NOMO-1 (cell line): ENCODE measurements at regions not wholly inside any gene's neighbourhood (a gene's known extent, or its start where the extent isn't known, plus 50 kb on each side); places are given as distances from the start of the nearest gene placed in this dataset.
A peak's percentile ranks its signal among the peaks of the same experiment; 100 is the strongest.
"Not testable (repeated sequence)": the region's sequence is repeated elsewhere in the genome, so short reads cannot be mapped to it uniquely, and the experiment has no call there.

ENCODE experiments used
- DNase-seq, 2 experiments: peaks; one replicate each; lab custom pipeline; 2025; ENCODE audit not compliant: unreplicated experiment in 2 of 2; lab: John Stamatoyannopoulos, UW

DNA sequence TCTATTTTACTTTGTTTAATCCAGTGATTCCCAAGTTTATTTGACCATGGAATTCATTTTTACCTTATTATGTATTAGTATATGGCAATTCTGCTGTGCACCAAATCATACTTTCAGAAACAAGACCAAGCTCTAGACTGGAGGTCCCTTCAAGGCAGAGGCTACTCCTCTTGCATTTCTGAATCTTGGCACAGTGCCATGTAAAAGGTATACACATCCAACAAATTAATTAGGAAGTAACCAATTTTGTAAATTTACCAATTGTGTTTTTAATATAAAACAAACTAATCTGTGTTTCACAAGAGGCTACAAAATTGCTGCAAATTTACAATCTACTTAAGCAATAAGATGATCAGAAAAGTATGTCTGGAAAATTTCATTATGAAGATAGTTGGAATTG, 712.2 kb upstream of the HS3ST1 start:
- DNase-seq, result no peak

GRCh38 chr4:12139296-12139695, 710.6 kb upstream of the HS3ST1 start:
- no peak for DNase-seq

- peak in 1 of 2 experiments; percentile 34 for DNase-seq
Measured at GRCh38 chr4:12138488-12138887, 709.8 kb upstream of the HS3ST1 start.

- no peak for DNase-seq
Measured at GRCh38 chr4:12137575-12137974, 708.9 kb upstream of the HS3ST1 start.

DNA sequence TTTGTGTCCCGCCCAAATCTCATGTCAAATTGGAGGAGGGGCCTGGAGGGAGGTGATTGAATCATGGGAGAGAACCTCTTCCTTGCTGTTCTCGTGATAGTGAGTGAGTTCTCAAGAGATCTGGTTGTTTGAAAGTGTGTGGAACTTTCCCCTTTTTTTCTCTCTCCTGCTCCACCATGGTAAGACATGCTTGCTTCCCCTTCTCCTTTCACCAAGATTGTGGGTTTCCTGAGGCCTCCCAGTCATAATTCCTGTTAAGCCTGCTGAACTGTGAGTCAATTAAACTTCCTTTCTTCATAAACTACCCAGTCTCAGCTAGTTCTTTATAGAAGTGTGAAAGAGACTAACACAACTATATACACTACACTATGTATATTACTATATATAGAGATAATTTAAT, 697.8 kb upstream of the HS3ST1 start:
- DNase-seq, result peak; percentile 31 to 37

- no peak for DNase-seq
Measured at GRCh38 chr4:12124138-12124537, 695.4 kb upstream of the HS3ST1 start.

GRCh38 chr4:12123707-12124106, 695.0 kb upstream of the HS3ST1 start:
- DNase-seq, result peak; percentile 78 to 88

DNA sequence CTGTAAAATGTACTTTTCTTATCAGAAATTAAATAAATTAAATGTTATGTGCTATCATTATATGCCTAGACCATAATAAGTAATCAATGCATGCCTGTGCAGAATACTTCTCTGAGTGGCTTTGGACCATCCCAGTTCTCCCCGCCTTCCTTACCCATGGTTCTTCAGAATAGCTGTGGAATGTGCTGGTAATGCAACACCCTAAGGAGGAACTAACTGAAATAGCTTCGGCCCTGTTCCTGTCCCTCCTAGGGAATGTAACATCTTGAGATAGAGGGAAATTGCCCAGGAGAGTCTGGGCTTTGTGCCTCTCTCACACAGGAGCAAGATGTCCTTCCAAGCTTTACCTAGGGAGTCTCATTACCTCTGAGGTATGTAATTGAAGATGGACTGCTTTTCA, 693.6 kb upstream of the HS3ST1 start:
- no peak for DNase-seq

DNA sequence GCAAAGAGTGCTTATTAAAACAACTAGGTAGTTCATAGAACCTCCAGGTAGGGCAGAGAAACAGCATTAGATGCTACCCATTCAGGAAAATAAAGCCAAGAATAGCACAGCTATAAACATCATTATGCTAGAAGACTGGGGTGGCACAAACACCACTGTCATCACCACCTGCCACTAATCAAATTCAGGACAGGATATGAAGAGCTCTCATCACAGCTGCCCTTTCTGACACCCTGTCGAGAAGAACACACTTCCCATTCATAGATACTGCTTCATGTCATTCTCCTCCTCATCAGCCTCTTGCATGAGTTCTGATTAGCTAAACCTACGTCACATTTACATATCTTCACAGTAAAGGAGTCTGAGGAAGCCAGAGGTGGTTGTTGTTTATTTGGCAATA, 692.3 kb upstream of the HS3ST1 start:
- DNase-seq, result peak in 1 of 2 experiments; percentile 13

GRCh38 chr4:12118651-12119213, 690.0 kb upstream of the HS3ST1 start:
- DNase-seq, result peak; percentile 84 to 99

- peak; percentile 53 to 66 for DNase-seq
Measured at GRCh38 chr4:12116009-12116552, 687.4 kb upstream of the HS3ST1 start.

- DNase-seq, result peak; percentile 72 to 91
Measured at GRCh38 chr4:12110627-12111026, 681.9 kb upstream of the HS3ST1 start.

GRCh38 chr4:12109056-12109455, 680.4 kb upstream of the HS3ST1 start:
- not testable (repeated sequence) for DNase-seq

- no peak for DNase-seq
Measured at GRCh38 chr4:12105519-12105918, 676.8 kb upstream of the HS3ST1 start.

GRCh38 chr4:12089920-12090319, 661.2 kb upstream of the HS3ST1 start:
- DNase-seq, result not testable (repeated sequence)

DNA sequence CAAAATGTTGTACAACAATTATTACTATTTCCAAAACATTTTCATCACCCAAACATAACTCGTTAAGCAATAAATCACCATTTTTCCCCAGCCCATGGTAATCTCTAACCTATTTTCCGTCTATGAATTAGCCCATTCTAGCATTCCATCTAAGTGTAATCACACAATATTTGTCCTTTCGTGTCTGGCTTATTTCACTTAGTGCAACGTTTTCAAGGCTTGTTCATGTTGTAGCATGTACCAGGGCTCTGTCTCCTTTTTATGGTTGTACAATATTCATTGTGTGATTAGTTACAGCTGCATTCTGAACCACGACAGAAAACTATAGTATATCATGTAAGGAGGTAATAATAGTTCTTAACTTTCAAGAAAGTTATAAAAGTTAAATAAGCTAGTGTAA, 656.0 kb upstream of the HS3ST1 start:
- no peak for DNase-seq

DNA sequence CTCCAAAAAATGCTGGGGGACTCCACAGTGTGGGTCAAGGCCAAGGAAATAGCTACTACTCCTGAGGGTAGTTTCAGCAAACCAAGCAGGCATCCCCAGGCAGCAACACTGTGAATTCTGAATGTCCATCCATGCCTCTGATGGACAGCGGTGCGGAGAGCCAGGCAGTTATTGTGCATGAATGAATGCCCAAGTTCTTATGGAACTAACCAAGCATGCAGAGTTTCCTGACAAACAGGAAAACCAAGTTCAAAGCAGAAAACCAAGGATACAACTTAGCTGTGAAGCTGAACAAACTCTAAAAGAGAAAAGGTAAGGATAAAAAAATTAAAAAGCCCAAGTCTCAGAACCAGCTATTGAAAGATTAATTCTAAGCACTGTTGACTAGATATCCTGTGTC, 642.6 kb upstream of the HS3ST1 start:
- DNase-seq, result no peak

GRCh38 chr4:12053966-12054365, 625.3 kb upstream of the HS3ST1 start:
- DNase-seq, result no peak

GRCh38 chr4:12053556-12053955, 624.9 kb upstream of the HS3ST1 start:
- no peak for DNase-seq

- no peak for DNase-seq
Measured at GRCh38 chr4:12050357-12050756, 621.7 kb upstream of the HS3ST1 start.

DNA sequence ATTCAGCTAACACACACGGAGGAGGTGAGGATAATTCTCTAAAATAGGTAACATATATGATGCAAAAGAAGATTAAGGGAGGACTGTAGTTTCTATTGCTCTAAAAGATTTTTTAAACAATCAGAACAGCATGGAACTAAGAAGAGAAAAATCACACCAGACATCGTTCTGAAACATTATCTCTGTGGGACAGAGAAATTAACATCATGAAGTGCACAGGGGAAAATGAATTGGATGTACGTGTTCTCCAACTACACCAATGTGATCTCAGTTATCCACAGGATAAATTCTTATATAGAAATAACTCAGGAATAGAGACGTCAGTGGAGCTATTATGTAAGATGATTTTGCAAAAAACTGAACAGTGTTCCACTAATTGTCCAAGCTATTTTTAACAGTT, 614.1 kb upstream of the HS3ST1 start:
- DNase-seq, result no peak

GRCh38 chr4:12041828-12042227, 613.1 kb upstream of the HS3ST1 start:
- peak; percentile 72 to 81 for DNase-seq

GRCh38 chr4:12036450-12036849, 607.8 kb upstream of the HS3ST1 start:
- no peak for DNase-seq
